SH-SY5Y (cell line): ENCODE measurements at regions not wholly inside any gene's neighbourhood (a gene's known extent, or its start where the extent isn't known, plus 50 kb on each side); places are given as distances from the start of the nearest gene placed in this dataset.

Source experiments
- GATA2 ChIP-seq: IDR thresholded peaks from 2 replicates; pipeline ENCODE4 v1.6.1; 2011; ENCODE audit warnings: mild to moderate bottlenecking, low read depth, low read length
- GATA3 ChIP-seq: IDR thresholded peaks from 2 replicates; pipeline ENCODE4 v1.6.1; 2011; ENCODE audit warnings: low read depth, mild to moderate bottlenecking, low read length, moderate library complexity

GRCh38 chr7:149635561-149636329 lies 137.6 kb downstream of the ZNF467 start:
- no peak for TF ChIP-seq GATA2
- no peak for TF ChIP-seq GATA3
